ENCODE measurements at regions not wholly inside any gene's neighbourhood (a gene's known extent, or its start where the extent isn't known, plus 50 kb on each side); places are given as distances from the start of the nearest gene placed in this dataset.
"Not testable (repeated sequence)": the region's sequence is repeated elsewhere in the genome, so short reads cannot be mapped to it uniquely, and the experiment has no call there.

DNA sequence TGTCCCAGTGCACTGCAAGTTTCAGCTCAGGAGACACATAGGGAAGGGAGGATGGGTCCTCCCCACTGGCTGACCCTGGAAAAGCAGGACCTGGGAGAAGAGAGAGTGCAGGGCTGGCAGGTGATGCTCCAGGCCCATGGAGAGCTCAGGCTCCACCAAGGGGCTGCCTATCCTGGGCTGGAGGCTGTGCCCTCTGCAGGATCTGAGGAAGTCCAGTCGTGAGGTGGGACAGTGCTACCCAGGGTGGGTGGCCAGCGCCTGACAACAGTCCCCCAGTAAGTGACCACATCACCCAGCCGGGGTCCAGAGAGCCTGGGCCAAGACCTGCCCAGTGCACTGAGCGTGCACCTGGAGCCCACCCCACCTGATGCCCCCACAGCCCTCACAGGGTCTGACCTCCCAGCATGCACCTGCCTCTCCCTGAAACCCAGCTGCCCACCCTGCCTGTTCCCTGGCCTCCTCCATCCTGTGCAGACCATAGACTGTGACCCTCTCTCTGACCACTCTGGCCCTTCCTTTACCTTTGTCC, 626.1 kb upstream of the DEFB115 start:
- not testable (repeated sequence) for DNase-seq (ENCODE audit: low read depth in 4 of 4, low spot score in 3 of 4)

GRCh38 chr20:30632773-30633172, 624.7 kb upstream of the DEFB115 start:
- not testable (repeated sequence) for DNase-seq (ENCODE audit: low read depth in 4 of 4, low spot score in 3 of 4)

GRCh38 chr20:30641522-30641921, 615.9 kb upstream of the DEFB115 start:
- DNase-seq (ENCODE audit: low read depth in 4 of 4, low spot score in 3 of 4): not testable (repeated sequence)

GRCh38 chr20:30660982-30661381, 596.5 kb upstream of the DEFB115 start:
- DNase-seq (ENCODE audit: low read depth in 4 of 4, low spot score in 3 of 4): not testable (repeated sequence)

- DNase-seq (ENCODE audit: low read depth in 4 of 4, low spot score in 3 of 4): not testable (repeated sequence)
These were observed 589.0 kb upstream of the DEFB115 start for GRCh38 chr20:30668418-30668817.

DNA sequence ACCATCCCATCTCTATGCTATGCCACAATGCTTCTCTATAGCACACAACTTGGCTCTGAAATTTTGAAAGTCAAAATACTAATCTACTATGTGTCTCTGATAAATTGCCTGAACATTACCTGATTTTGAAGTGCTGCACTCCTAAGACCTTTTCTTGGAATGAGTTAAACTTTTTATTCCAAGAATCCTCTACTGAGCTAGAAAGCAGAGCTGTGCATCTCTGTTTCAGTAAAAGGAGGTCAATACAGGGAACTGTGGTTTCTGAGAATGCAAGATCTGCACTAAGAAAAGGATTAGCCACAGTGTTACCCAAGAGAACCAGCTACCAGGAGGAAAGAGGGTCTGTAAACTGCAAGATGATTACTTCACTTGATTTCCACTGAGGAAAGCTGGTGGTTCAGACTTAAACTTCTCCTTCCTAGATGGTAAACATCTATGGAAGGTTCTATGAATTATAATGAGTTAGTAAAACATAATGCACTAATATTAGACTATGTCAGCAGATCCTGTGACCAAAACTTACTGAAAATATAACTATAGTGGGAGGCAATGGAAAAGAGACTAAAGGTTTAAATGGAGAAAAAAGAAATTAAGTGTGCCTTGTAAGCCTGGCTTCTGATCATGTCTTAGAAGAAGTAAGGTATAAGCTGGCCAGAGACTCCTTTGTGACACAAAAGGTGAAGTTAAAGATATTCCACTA, 588.0 kb upstream of the DEFB115 start:
- not testable (repeated sequence) for DNase-seq (ENCODE audit: low read depth in 4 of 4, low spot score in 3 of 4)

DNA sequence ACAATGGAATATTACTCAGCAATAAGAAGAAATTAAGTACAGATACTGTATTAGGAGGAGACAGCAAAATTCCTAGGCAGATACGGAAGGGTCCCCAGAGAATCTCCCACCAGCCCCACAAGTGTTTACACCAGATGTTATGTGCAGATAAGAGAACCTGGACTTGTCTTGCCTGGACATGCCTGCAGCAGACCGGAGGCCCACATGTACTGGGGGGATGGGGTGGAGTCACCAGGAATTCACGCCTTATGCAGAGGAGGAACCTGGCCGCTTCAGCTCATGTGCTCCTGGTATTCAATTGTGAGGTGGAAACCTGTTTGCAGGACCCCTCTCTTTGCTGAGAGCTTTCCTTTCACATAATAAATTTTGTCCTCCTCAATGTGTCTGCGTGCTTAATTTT, 586.3 kb upstream of the DEFB115 start:
- not testable (repeated sequence) for DNase-seq (ENCODE audit: low read depth in 4 of 4, low spot score in 3 of 4)

GRCh38 chr20:30675988-30676564, 581.4 kb upstream of the DEFB115 start:
- DNase-seq (ENCODE audit: low read depth in 4 of 4, low spot score in 3 of 4): not testable (repeated sequence)

DNA sequence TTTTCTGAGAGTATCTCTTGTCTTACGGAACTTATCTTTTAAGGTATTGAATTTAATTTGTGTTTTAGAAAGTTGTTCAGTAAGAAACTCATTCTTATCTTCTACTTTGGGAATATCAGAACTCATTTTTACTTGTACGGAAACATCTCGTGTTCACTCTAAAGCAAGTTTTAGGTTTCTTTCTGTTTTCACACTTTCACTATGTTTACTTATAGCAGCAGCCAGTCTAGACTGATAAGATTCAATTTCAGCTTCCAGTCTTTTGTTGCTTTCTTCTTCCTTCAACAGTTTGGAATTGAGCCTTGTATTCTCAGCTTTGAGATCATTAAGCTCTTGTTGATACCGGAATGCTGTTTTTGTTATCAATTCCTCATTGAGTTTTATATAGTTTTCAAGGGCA, 575.2 kb upstream of the DEFB115 start:
- DNase-seq (ENCODE audit: low read depth in 4 of 4, low spot score in 3 of 4): not testable (repeated sequence)

DNA sequence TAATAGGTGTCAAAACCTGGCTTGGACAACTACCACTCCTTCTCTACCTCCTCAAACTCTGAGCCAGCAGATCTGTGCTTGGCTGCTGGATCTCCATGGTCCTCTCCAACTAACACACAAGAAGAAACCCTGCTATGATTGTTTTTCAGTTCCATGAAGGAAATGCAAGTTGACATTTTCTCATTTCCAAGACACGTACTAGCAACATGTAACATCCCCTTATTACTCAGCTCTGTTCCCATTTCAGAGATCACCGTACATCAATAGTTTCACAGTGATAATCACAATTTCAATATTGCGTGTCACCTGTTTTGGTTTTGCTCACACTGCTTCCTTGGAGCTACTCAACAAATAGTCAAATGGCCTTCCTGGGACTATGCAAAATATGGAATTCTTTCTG, 544.6 kb upstream of the DEFB115 start:
- not testable (repeated sequence) for DNase-seq (ENCODE audit: low read depth in 4 of 4, low spot score in 3 of 4)

GRCh38 chr20:30719415-30720199, 537.9 kb upstream of the DEFB115 start:
- not testable (repeated sequence) for DNase-seq (ENCODE audit: low read depth in 4 of 4, low spot score in 3 of 4)

DNA sequence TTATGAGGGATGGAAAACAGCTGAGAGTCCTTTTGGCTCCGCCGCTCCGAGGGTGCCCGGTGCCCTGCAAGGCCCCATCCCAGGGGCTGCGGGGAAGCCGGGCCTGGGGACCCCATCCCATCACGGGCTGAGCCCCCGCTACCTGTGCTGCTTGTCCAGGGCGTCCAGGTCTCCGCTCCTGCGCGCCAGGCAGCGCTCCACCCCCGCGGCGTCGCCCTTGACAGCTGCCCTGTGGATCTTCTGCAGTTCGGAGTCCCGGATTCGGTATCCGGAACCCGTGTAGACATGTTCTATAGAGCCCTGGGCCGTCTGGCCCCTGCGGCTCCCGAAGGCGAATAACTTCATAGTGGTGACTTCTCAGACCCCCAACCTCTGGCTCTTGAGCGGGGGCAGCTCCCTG, 534.0 kb upstream of the DEFB115 start:
- DNase-seq (ENCODE audit: low read depth in 4 of 4, low spot score in 3 of 4): not testable (repeated sequence)

DNA sequence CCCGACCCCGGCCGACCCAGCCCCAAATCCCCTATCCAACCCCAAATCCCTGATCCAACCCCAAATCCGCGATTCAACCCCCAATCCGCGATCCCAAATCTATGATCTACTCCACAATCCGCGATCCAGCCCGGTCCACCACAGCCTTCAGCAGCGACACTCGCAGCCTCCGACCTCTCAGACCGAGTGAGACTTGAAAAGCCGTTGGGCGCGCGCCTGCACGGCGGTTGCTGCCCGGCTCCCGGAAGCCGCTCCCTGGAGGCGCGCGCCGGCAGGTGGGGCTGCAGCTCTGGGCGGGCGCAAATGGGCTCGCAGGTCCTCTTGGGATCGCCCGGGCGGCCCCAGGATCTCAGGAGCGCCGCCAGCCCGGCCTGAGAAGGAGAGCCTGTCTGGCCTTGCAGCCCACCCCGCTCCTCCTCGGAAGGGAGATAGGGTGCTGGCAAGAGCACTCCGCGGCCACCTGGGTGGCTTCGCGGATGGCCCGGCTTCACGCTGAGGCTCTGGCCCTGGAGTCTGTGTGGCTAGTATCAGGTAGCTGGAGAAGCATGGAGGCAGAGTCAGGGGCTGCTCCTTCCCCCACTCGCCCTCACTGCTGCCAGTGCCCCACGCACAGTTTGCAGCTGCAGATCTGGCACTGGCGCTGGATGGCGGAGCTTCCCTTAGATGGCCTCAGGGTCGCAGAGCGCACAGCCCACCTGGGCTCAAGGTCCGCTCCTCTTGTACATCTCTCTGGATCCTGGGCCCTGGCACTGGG, 533.4 kb upstream of the DEFB115 start:
- DNase-seq (ENCODE audit: low read depth in 4 of 4, low spot score in 3 of 4): peak; percentile 4 to 56 (median 44)

DNA sequence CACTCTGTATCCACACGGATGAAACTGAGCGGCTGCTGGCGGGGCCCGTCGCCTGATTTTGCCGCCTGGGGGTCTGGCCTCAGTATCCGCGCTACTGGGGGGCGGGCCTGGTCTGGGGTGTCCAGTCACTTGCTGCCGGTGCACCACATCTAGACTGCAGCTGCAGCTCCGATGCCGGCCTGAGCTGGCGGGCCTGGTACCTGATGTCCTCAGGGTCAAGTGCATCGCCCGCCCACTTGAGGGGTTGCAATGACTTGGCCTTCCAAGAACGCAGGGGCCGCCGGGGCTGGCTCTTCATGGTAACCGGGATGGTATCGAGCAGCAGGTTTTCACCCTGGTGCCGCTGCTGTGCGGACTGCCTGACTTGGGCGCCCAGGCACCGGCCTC, 532.8 kb upstream of the DEFB115 start:
- DNase-seq (ENCODE audit: low read depth in 4 of 4, low spot score in 3 of 4): not testable (repeated sequence)

- not testable (repeated sequence) for DNase-seq (ENCODE audit: low read depth in 4 of 4, low spot score in 3 of 4)
These were observed 532.3 kb upstream of the DEFB115 start for GRCh38 chr20:30725188-30725587.

DNA sequence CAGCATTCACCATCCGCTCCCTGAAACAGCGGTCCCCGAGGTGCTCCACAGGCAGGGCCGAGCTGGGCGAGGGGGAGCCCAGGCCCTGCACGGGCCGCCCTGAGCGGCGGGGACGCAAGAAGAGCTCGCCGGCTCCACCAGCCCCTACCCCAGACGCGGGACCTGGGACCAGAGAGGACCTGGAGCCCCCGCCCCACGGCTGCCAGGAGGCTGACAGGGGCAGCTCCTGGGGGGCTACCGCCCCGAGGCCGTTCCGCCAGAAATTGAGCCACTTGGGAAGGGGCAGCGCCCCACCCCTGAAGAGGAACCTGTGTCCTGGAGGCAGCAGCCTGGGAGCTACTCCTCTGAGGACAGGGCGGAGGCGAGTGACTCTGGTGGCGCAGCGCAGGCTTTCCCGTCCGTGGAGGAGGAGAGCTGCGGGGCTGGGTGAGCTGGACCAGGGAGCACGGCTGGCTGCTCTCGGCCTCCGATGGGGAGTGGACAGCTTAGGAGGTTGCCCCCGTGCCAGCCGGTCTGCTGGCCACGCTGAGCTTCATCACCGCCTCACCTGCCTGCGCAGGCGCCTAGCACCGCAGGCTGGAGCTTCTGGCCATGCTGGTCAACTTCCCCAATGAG, 529.1 kb upstream of the DEFB115 start:
- not testable (repeated sequence) for DNase-seq (ENCODE audit: low read depth in 4 of 4, low spot score in 3 of 4)

All from right renal pelvis (tissue), 4 donors.